A673 (cell line): ENCODE measurements at regions not wholly inside any gene's neighbourhood (a gene's known extent, or its start where the extent isn't known, plus 50 kb on each side); places are given as distances from the start of the nearest gene placed in this dataset.

Source experiments
- CTCF ChIP-seq: fragments of 300-800, 200-600 bp; sonication (generic); conservative IDR thresholded peaks from 2 replicates; pipeline ENCODE4 v1.5.1; 2017; ENCODE audit warnings: low read depth, mild to moderate bottlenecking, antibody characterized with exemption, low read length, moderate library complexity, mixed read lengths
- EZH2 ChIP-seq: fragments of 200-600 bp; sonication (generic); IDR thresholded peaks from 2 replicates; pipeline ENCODE4 v1.6.1; 2017; ENCODE audit warnings: borderline replicate concordance, low read depth, mild to moderate bottlenecking, mixed read lengths, antibody characterized with exemption, low read length; ENCODE audit not compliant: poor library complexity, severe bottlenecking

GRCh38 chrX:27381419-27381818 lies 81.7 kb downstream of the PPP4R3C start:
- TF ChIP-seq CTCF: no peak
- no peak for TF ChIP-seq EZH2
